T47D (cell line): ENCODE measurements at regions not wholly inside any gene's neighbourhood (a gene's known extent, or its start where the extent isn't known, plus 50 kb on each side); places are given as distances from the start of the nearest gene placed in this dataset.
A peak's percentile ranks its signal among the peaks of the same experiment; 100 is the strongest.

Experiments used
- DNase-seq, 2 experiments: peaks; one replicate each; pipeline versions ENCODE4 v3.0.0 to v3.0.0-alpha.2; 2011 to 2012; ENCODE audit warnings: low read depth in 1 of 2, low spot score in 1 of 2
- JUND ChIP-seq: IDR thresholded peaks from 2 replicates; pipeline ENCODE4 v1.6.1; 2012; ENCODE audit warnings: low read depth
- in situ Hi-C: cut with HindIII; loops from 2 replicates; pipeline ENCODE4 v1.10.0; 2016; ENCODE audit warnings: low sequenced_read_pairs, low pct_unique_long_range_greater_than_20kb

DNA sequence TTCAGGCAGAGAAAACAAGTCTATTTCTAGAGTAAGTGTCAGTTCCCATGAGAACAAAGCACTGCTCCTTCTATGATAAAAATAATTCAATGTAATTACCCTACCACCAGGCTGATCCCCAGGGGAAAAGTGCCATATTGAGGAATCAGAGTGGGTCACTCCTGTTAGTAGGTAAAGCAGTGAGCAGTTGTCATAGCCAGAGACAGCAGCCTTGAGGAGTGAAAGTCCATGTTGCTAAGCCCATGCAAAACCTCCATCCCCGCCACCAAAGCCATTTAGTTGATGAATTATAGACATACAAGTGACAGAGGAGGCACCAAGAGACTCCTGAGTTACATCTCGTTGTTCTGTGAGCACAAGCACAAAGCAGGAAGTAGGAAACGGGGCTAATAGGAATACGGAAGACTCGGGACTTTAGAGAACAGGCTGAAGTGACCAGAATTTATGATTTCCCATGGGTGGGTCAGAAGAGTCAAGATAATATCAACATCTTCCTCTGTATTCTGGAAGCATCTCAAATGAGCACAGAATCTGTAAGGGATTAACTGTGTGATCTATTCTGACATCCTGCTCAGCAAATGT, 197.9 kb downstream of the MAFB start:
- no peak for DNase-seq
- in situ Hi-C loops = no loop called here
- no peak for TF ChIP-seq JUND

DNA sequence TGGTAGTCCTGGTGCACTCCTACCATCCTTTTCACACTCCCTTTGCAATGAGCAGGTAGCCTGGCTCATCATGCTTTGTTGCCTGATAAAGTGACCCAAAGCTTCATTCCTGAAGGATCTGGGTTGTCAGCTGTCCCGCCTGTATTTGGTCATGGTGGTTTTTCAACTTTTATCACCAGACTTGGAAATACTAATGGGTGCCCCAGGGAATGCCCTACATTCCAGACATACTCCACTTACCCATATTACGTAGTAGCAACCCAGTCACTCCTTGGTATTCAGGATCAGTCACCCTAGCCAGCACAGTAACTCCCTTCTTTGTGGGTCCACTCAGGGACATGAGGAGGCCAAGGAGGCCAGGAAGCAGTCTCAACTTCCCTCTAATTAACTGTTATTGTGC, 199.2 kb downstream of the MAFB start:
- no peak for DNase-seq
- no peak for TF ChIP-seq JUND
- in situ Hi-C loops = no loop called here

DNA sequence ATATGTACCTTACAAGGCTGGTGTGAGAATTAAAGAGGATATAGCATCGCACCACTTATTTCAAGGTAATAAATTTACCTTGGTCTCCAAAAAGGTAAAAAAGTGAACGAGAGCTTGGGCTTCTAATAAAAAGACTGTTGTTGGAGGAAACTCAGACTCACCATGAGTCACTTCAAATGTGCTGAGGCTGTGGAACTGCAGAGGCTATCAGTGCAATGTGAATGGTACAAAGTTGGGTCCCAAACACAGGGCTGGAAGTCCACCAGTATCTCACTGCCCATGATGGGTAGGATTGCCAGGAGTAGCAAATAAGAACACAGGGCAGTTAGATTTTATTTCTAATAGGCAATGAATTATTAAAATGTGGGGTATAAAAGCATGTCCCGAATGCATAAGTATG, 200.6 kb downstream of the MAFB start:
- DNase-seq = no peak
- in situ Hi-C loops = no loop called here

DNA sequence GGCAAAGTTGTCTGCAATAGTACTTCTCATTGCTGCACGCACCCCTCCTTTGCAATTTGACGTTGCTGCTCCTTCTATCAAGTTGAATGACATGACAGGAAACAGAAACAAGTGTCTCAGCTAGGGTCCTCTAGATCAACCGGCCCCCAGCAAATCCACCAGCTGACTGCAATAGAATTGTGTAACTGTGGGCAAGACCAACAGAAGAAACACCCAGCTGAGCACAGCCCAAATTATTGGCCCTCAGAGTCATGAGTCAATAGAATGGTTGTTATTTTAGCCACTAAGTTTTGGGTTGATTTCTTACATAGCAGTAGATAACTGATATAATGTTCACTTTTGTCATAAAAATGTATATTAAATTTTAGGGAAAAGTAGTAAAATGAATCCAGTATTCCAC, 202.7 kb downstream of the MAFB start:
- no peak for TF ChIP-seq JUND
- in situ Hi-C loops = no loop called here
- DNase-seq = no peak

More for the DNA sequence above, 200.6 kb downstream of the MAFB start:
- TF ChIP-seq JUND = no peak

DNA sequence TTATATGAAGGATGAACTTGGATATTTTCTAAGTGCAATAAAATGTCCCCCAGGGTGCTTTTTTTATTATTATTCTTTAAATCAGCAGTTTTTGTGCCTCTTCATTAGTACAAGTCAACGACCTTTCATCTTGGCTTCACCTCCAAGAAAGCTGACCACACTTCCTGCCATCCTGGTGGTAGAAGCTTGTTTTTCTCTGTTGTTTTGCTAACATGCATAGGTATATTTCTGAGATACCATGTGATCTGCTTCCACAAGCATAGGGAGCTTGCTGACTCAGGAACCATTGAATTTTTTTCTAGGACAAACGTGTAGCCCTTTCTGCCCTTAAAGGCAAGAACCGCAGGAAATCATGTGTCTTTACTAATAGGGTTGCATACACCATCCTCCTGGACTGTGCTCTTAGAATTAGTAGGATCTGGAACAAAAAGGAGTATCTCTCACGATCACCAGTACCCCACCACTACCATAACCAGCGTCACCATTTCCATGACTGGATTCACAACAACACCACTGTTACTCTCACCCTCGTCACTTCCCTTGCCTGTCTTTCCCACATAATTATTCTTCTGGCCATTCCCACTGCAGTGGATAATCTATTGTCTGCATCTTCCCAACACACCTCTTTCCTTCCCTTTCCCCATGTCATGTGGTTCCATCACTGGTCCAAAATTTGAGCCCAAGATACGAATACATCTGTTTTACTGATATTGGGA, 207.1 kb downstream of the MAFB start:
- in situ Hi-C loops = no loop called here
- no peak for DNase-seq
- no peak for TF ChIP-seq JUND

DNA sequence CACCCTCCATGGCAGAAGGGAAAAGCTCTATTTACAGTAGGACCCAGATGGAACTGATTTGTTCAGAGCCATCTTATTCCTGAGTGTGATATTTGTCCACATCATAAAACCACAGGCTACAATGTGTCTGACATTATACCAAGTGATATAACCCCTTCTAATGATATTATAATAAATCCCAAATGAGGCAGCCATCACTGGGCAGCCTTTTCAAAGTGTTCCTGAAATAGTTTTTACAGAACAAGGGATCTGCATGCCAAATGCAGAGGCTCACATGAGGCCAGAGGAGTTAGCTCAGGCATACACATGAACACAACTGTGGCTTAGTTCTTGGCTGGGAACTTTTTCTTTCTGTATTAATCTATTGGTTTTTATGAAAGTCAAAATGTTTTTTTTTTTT, 207.7 kb downstream of the MAFB start:
- TF ChIP-seq JUND = no peak
- no peak for DNase-seq
- in situ Hi-C loops = no loop called here

DNA sequence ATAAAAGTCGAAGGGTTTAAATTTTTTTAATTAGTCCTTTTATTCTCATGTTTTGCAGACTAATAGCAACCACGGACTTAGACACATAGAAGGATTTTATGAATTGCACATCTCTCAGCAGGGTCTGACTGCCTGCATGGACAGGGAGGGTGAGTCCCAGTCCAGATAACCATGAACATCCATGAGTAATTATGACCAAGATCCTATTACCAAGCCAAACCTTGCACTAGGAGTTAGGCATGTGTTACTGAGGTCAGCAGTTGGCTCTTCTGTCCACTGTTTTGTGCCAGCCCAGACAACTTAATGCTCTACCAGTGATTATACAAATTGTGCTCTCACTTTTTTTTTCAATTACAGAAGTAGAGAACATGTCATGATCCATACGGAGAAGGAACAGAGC, 211.2 kb downstream of the MAFB start:
- no peak for DNase-seq
- in situ Hi-C loops = no loop called here
- TF ChIP-seq JUND = no peak

DNA sequence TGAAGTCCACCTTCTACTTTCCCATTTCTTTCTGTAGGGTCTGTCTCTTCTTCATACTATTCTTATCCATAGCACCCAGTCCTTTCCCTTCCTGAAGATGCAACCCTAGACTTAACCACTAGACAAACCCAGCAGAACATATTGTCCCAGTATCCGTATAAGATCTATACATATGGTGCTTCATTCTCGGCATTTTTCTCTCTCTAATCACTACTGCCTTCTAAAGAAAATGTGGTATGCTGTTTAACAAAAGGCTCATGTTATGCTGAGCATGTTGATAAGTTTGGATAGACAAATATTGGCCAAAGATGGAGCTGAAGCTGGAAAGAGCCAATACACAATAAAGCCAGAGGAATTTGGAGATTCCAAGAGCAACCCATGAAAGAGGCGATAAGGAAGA, 212.6 kb downstream of the MAFB start:
- no peak for DNase-seq
- in situ Hi-C loops = no loop called here
- no peak for TF ChIP-seq JUND

DNA sequence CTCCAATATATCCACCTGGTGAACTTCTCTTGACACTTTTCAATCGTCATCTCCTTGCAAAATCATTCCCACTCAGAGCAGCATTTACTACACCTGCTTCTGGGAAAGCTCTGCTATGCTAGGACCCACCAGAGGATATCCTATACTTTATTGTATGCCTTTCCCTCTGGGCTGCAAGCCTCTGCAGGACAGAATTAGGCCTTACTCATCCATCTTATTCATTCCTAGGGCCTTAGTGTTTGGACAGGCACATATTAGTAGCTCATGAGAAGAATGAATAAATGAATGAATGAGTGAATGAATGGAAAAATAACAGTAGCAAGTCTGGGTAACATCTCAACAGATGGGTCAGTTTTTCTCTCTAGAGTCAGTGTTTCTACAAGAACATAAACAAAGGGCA, 216.1 kb downstream of the MAFB start:
- TF ChIP-seq JUND = no peak
- DNase-seq = no peak

DNA sequence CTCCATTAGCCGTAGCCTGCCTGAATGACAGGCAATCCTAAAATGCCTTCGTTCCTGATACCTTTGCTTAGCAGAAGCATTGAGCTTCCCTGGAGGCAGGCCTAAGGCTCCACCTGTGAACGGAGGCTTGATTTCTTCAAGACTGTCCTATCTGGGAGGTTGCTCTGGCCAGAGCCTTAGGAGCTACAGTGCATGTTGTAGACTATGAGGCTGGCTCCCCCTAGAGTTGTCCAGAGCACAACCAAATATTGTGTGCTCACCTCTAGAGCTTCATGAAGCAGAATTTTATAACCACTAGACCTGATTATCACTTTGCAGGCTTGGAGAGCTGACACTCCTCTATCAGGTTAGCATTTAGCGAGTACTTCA, 217.8 kb downstream of the MAFB start:
- TF ChIP-seq JUND = no peak
- in situ Hi-C loops = no loop called here
- peak in 1 of 2 experiments; percentile 75 for DNase-seq

More for the DNA sequence above, 216.1 kb downstream of the MAFB start:
- in situ Hi-C loops = no loop called here

DNA sequence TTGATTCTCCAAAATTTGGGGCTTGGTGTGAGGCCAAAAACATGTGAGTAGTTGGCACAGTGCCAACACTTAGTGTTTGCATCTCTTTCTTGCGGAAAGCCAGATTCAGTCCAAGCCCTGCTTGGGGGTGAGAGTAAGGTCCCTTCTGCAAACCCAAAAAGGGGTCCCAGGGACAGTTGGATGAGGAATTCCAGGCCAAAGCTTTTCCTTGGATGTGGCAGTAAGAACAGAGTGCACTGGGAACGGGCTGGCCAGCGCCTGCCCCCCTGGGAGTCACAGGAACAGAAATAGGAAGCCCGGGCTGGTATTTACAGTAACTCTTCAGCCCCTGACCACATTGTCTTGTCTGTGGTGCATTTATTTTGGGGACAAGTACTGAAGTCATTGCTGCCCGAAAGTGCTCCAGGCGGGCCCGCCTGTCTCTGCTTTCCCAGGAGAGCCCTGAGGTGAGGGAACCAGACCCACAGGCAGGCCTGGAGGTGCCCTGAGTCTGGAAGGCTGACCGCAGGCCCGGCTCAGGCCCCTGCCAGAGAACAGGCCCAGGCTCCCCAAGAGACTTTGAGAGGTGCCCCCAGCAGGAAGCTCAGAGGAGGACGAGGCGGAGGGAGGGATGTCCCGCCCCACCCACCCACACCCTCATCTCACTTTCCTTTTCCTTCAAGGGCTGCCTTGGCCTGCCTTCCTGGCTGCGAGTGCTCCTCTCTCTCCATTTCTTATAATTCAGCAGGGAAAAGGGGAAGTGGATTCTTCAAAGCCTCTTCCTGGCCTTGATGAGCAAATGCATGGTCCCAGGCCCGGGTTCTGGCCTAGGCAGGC, 218.4 kb downstream of the MAFB start:
- TF ChIP-seq JUND = no peak
- no peak for DNase-seq
- in situ Hi-C loops = no loop called here

DNA sequence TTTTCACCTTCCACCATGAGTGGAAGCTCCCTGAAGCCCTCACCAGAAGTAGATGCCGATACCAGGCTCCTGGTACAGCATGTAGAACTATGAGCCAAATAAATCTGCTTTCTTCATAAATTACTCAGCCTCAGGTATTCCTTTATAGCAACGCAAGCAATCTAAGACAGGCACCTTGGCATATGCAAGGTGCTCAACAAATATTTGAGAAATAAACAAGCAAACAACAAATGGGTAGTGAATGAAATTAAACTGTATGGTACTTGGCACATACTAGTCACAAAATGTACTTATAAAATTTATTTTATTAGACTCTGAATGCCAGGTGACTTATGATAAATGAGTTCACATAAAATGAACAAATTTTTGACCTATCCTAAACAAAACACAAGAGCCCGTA, 220.3 kb downstream of the MAFB start:
- in situ Hi-C loops = no loop called here
- DNase-seq = peak; percentile 21 to 24
- peak; percentile 53; the same call in 1 of the 2 replicates for TF ChIP-seq JUND

DNA sequence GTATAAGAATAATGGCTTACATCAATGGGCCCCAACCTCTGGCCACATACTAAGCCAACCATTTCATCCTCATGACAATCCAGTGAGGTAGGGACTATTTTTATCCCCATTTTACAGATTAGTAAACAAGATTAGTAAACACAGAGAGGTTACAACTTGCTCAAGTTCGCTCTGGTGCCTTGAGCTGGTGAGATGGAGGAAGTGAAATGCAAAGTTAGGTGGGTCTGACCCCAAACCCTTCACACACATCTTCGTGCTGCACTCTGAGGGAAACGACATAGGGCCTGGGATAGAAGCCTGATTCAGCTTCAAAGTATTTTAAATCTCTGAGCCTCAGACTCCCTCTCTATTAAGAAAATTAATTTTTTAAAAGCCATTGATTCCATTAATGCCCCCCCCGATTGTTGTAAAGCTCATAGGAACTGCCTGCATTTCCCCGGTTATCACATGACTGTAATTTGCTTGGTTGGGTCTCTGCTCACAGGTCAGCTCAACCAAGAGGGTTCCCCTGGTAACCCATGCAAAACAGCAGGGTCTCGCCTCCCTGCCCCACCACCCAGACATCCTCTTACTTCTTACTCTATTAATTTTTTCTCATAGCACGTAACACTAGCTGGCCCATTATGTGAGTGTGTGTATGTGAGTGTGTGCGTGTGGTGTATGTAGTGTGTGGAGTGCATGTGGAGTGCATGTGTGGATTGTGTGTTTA, 221.2 kb downstream of the MAFB start:
- no peak for TF ChIP-seq JUND
- DNase-seq = peak in 1 of 2 experiments; percentile 20
- in situ Hi-C loops = no loop called here
